Osteoblast (primary cell): ENCODE measurements at regions not wholly inside any gene's neighbourhood (a gene's known extent, or its start where the extent isn't known, plus 50 kb on each side); places are given as distances from the start of the nearest gene placed in this dataset.
A peak's percentile ranks its signal among the peaks of the same experiment; 100 is the strongest.

Experiments
- DNase-seq: peaks from one replicate; pipeline ENCODE4 v3.0.0; 2011; ENCODE audit warnings: low spot score, mixed read lengths; ENCODE audit not compliant: insufficient read length; ENCODE audit errors: missing footprints
- H2AFZ ChIP-seq: 2 replicates; pipeline ENCODE4 v1.6.0; 2011; ENCODE audit warnings: mild to moderate bottlenecking, low read length
- H3K27ac ChIP-seq: 2 replicates; pipeline ENCODE4 v1.5.1; 2011; ENCODE audit warnings: mild to moderate bottlenecking, low read depth, low read length, moderate library complexity
- H3K27me3 ChIP-seq: 2 replicates; pipeline ENCODE4 v1.6.0; 2012; ENCODE audit warnings: mild to moderate bottlenecking, control low read depth, inconsistent platforms, low read length, moderate library complexity; ENCODE audit not compliant: insufficient read depth
- H3K36me3 ChIP-seq: 2 replicates; pipeline ENCODE4 v1.5.1; 2011; ENCODE audit warnings: mild to moderate bottlenecking, low read length, control low read depth, moderate library complexity; ENCODE audit not compliant: insufficient read depth
- H3K4me1 ChIP-seq: 2 replicates; pipeline ENCODE4 v1.5.1; 2011; ENCODE audit warnings: mild to moderate bottlenecking, low read length, control low read depth, moderate library complexity; ENCODE audit not compliant: insufficient read depth
- H3K4me2 ChIP-seq: 2 replicates; pipeline ENCODE4 v1.6.0; 2011; ENCODE audit warnings: mild to moderate bottlenecking, low read length; ENCODE audit not compliant: insufficient read depth
- H3K4me3 ChIP-seq: fragments of 200-600 bp; sonication (generic); 3 replicates; pipeline ENCODE4 v1.5.1; 2012; ENCODE audit warnings: mild to moderate bottlenecking, low read length, inconsistent platforms; ENCODE audit not compliant: insufficient read depth
- H3K79me2 ChIP-seq: 2 replicates; pipeline ENCODE4 v1.6.0; 2012; ENCODE audit warnings: mild to moderate bottlenecking, low read length, control low read depth, inconsistent platforms; ENCODE audit not compliant: insufficient read depth
- H3K9me3 ChIP-seq: 2 replicates; pipeline ENCODE4 v1.5.1; 2011; ENCODE audit warnings: low read depth, low read length, control low read depth
- H4K20me1 ChIP-seq: 2 replicates; pipeline ENCODE4 v1.6.0; 2012; ENCODE audit warnings: mild to moderate bottlenecking, low read length, control low read depth; ENCODE audit not compliant: insufficient read depth
- TF ChIP-seq, protein P1 (sequence below): IDR thresholded peaks from 2 replicates; pipeline ENCODE4 v1.5.1; 2011; ENCODE audit warnings: mild to moderate bottlenecking, low read depth, low read length, moderate library complexity; ENCODE audit errors: extremely low read depth

DNA sequence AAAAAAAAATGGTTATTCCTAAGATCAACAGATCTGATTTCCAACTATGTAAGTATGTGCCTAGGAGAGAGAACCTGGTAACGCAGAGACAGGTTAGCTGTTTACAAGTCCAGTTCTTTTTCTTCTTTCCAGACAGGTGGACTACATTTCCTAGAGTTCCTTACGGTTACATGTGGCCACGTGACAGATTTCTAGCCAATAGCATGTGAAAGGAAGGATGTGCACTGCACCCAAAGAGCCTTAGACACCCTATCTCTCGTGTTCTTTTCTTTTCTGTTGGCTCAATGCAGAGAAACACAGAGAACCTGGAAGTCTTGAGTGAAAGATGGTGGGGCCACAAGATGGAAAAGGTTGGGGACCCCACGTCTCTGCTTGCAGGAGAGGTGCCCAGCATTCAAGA, 375.9 kb downstream of the TNS1 start:
- Histone ChIP-seq H3K4me1 (no peaks in the 10 kb centered on the region), H3K36me3 (no peaks in the 10 kb centered on the region), H3K9me3 (no peaks in the 10 kb centered on the region), H4K20me1 (no peaks in the 10 kb centered on the region), H3K27ac (no peak overlapping the region), H2AFZ (no peak overlapping the region), H3K79me2 (no peaks in the 10 kb centered on the region), H3K4me3 (no peak overlapping the region), H3K27me3 (peaks cover 9% of the 10 kb centered on the region), H3K4me2 (no peak overlapping the region)
- DNase-seq: no peak
- TF ChIP-seq, protein P1, sequence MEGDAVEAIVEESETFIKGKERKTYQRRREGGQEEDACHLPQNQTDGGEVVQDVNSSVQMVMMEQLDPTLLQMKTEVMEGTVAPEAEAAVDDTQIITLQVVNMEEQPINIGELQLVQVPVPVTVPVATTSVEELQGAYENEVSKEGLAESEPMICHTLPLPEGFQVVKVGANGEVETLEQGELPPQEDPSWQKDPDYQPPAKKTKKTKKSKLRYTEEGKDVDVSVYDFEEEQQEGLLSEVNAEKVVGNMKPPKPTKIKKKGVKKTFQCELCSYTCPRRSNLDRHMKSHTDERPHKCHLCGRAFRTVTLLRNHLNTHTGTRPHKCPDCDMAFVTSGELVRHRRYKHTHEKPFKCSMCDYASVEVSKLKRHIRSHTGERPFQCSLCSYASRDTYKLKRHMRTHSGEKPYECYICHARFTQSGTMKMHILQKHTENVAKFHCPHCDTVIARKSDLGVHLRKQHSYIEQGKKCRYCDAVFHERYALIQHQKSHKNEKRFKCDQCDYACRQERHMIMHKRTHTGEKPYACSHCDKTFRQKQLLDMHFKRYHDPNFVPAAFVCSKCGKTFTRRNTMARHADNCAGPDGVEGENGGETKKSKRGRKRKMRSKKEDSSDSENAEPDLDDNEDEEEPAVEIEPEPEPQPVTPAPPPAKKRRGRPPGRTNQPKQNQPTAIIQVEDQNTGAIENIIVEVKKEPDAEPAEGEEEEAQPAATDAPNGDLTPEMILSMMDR: no peak

DNA sequence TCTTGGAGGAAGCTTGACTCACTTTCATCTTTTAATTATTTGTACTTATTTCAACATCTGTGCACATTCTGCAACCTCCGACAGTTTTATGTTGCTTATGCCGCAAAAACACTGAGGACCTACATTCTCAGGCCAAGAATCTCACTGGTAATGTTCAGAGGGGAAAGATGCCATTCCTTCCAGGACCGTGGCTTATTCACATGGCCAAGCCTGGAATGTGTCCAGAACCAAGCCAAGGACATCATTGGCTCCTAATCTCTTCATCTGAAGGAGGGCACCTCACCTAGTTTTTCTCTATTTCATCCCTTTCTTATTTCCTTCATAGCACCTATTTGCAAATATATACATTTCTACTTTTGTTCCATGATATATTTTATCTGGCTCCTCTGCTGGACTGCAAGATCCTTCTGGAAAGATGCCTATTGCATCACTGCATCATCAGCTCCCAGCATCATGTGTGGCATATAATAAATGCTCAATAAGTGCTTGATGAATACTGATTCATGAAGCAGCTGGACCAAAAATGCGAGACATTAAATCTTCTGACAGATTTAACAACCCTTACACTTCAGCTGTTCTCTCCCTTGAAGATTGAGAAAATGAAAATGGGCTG, 377.1 kb downstream of the TNS1 start:
- no peak overlapping the region for H3K27ac ChIP-seq
- no peak overlapping the region for H3K4me3 ChIP-seq

DNA sequence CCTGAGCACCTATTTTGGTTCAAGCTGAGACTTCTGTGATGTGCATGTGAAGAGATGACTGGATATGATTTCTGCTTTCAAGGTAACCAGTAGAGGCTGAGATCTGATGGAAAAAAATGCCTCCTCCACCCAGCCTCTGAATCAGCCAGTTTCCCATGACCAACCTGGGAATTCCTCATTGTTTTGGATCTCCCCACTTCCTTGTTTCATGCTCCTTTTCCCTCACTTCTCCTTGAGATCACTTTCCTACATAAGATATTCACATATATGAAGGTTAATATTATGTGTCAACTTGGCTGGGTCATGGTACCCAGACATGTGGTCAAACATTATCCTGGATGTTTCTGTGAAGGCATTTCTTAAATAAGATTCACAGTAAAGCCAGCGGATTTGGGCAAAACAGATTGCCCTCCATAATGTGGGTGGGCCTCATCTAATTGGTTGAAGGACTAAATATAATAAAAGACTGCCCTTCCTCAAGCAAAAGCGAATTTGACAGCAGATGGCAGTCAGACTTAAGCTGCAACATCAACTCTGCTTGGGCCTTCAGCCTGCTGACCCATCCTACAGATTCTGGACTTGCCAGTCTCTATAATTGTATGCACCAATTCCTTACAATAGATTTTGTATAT, 379.4 kb downstream of the TNS1 start:
- Histone ChIP-seq H3K4me3 (no peak overlapping the region), H2AFZ (no peak overlapping the region), H3K9me3 (no peaks in the 10 kb centered on the region), H3K27ac (no peak overlapping the region), H3K4me1 (no peaks in the 10 kb centered on the region), H3K4me2 (no peak overlapping the region), H3K36me3 (no peaks in the 10 kb centered on the region), H3K79me2 (no peaks in the 10 kb centered on the region), H3K27me3 (peaks cover 24% of the 10 kb centered on the region), H4K20me1 (no peaks in the 10 kb centered on the region)
- no peak for DNase-seq
- TF ChIP-seq, protein P1: no peak

More for the DNA sequence above, 377.1 kb downstream of the TNS1 start:
- DNase-seq: no peak
- peaks cover 10% of the 10 kb centered on the region for H3K27me3 ChIP-seq
- no peak overlapping the region for H3K4me2 ChIP-seq
- H3K79me2 ChIP-seq: no peaks in the 10 kb centered on the region
- H3K9me3 ChIP-seq: no peaks in the 10 kb centered on the region
- no peaks in the 10 kb centered on the region for H3K36me3 ChIP-seq
- H2AFZ ChIP-seq: no peak overlapping the region
- H3K4me1 ChIP-seq: no peaks in the 10 kb centered on the region
- TF ChIP-seq, protein P1: no peak
- H4K20me1 ChIP-seq: no peaks in the 10 kb centered on the region

DNA sequence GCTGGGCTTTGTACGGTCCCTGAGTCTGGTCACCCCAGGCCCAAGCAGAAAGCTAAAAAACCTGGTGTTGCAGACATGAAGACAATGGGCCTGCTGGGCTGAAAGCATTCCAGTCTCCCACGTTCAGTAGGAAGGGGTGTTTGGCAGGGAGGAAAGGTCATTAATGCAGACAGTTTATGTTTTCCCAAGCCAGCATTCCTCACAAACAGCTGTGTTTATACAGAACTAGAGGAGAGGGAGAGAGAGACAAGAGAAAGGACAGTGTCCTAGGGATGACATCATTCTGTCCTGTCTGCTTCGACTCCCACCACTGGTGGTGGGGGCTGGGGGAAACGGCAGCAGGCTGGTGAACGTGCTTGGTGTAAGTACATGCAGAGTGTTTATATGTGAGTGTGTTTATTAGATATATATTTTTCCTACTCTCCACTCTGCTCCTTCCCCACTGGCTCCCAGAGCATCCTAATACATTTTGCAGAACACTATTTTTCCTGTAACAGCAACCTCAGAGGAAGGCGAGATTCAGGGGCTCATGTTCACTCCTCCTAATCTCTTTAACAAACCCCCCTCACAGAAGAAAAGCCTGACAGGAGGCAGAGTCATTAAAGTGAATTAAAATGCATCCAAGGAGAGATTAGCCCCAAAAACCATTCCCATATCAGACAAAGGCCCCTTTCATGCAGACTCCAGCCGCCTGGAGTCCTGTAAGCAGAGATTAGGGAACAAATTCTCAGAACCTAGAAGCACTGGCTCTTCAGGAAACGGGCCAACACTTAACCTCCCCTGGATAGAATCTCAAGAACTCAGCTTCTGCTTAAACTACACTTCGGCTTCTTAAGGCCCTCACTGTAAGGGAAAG, 380.4 kb downstream of the TNS1 start:
- TF ChIP-seq, protein P1: no peak
- H3K27ac ChIP-seq: no peak overlapping the region
- no peak overlapping the region for H3K4me2 ChIP-seq

More for the DNA sequence above, 380.4 kb downstream of the TNS1 start:
- no peak overlapping the region for H2AFZ ChIP-seq
- H4K20me1 ChIP-seq: no peaks in the 10 kb centered on the region
- H3K4me1 ChIP-seq: no peaks in the 10 kb centered on the region
- no peaks in the 10 kb centered on the region for H3K36me3 ChIP-seq
- peaks cover 24% of the 10 kb centered on the region for H3K27me3 ChIP-seq
- H3K4me3 ChIP-seq: no peak overlapping the region
- peak; percentile 31 for DNase-seq
- no peaks in the 10 kb centered on the region for H3K9me3 ChIP-seq
- H3K79me2 ChIP-seq: no peaks in the 10 kb centered on the region
